IMR-90 (cell line): ENCODE measurements at regions not wholly inside any gene's neighbourhood (a gene's known extent, or its start where the extent isn't known, plus 50 kb on each side); places are given as distances from the start of the nearest gene placed in this dataset.

Source experiments
- ATAC-seq: fragments of 200-7000 bp; cut with Tn5 transposase; 2 replicates; pipeline ENCODE4 v1.9.1; 2020; ENCODE audit warnings: low read depth, mild to moderate bottlenecking, moderate library complexity
- BruUV-seq: library from RNA; stranded (reverse); fragments of 400-500 nt; replicated peaks from 2 replicates; lab custom pipeline; 2021; lab: Mats Ljungman, UMichigan
- CTCF ChIA-PET: fragments of 300-600 bp; formaldehyde crosslinking; extraction: SDS; loops from one replicate; lab custom pipeline; 2021; ENCODE audit warnings: antibody characterized with exemption; lab: Yijun Ruan, JAX
- POLR2A ChIA-PET: fragments of 300-600 bp; sonication (Branson Sonifier 250); formaldehyde crosslinking; loops from one replicate; lab custom pipeline; 2022; ENCODE audit warnings: antibody characterized with exemption; ENCODE audit not compliant: unreplicated experiment; lab: Charles Lee
- DNase-seq: peaks from one replicate; pipeline ENCODE4 v3.0.0; 2013
- H2AFZ ChIP-seq: replicated peaks from 2 replicates; pipeline ENCODE3; 2013; ENCODE audit warnings: low read length, mild to moderate bottlenecking; ENCODE audit not compliant: poor library complexity
- H2AK5ac ChIP-seq: 2 replicates; pipeline ENCODE4 v1.6.1; 2013; ENCODE audit warnings: low read depth, low read length, inconsistent platforms
- H2AK9ac ChIP-seq: replicated peaks from 2 replicates; pipeline ENCODE3; 2013; ENCODE audit warnings: mild to moderate bottlenecking, low read depth, low read length, moderate library complexity; ENCODE audit not compliant: poor library complexity
- H2BK120ac ChIP-seq: 2 replicates; pipeline ENCODE4 v1.6.1; 2013; ENCODE audit warnings: low read depth, low read length, inconsistent platforms
- H2BK15ac ChIP-seq: 3 replicates; pipeline ENCODE4 v1.6.1; 2013; ENCODE audit warnings: low read depth, low read length, inconsistent platforms
- H2BK20ac ChIP-seq: 2 replicates; pipeline ENCODE4 v1.6.1; 2013; ENCODE audit warnings: low read depth, mild to moderate bottlenecking, inconsistent platforms, low read length, moderate library complexity
- H2BK5ac ChIP-seq: 2 replicates; pipeline ENCODE4 v1.6.1; 2013; ENCODE audit warnings: mild to moderate bottlenecking, low read depth, low read length, inconsistent platforms; ENCODE audit not compliant: poor library complexity, severe bottlenecking
- H3K14ac ChIP-seq: replicated peaks from 2 replicates; pipeline ENCODE4 v1.6.1; 2013; ENCODE audit warnings: low read depth, low read length, inconsistent platforms
- H3K18ac ChIP-seq: 2 replicates; pipeline ENCODE4 v1.6.1; 2013; ENCODE audit warnings: low read depth, low read length, control low read depth
- H3K23ac ChIP-seq: 2 replicates; pipeline ENCODE4 v1.6.1; 2013; ENCODE audit warnings: low read depth, low read length, inconsistent platforms
- H3K27ac ChIP-seq: 2 replicates; pipeline ENCODE4 v1.5.1; 2013; ENCODE audit warnings: mild to moderate bottlenecking, control low read depth, low read length; ENCODE audit not compliant: insufficient read depth
- H3K27me3 ChIP-seq: 2 replicates; pipeline ENCODE4 v1.6.1; 2013; ENCODE audit warnings: low read length; ENCODE audit not compliant: control insufficient read depth, insufficient read depth
- H3K36me3 ChIP-seq: 2 replicates; pipeline ENCODE4 v1.6.1; 2013; ENCODE audit warnings: low read length, mixed read lengths; ENCODE audit not compliant: control insufficient read depth, insufficient read depth
- H3K4ac ChIP-seq: 2 replicates; pipeline ENCODE4 v1.6.1; 2013; ENCODE audit warnings: low read depth, low read length, inconsistent platforms
- H3K4me1 ChIP-seq: 2 replicates; pipeline ENCODE4 v1.6.1; 2013; ENCODE audit warnings: low read length, mixed read lengths; ENCODE audit not compliant: control insufficient read depth, insufficient read depth
- H3K4me2 ChIP-seq: 2 replicates; pipeline ENCODE4 v1.6.1; 2013; ENCODE audit warnings: low read depth, mild to moderate bottlenecking, control low read depth, low read length, moderate library complexity
- H3K4me3 ChIP-seq: 2 replicates; pipeline ENCODE4 v1.5.1; 2013; ENCODE audit warnings: low read depth, mild to moderate bottlenecking, control low read depth, low read length, moderate library complexity; ENCODE audit not compliant: insufficient read depth
- H3K56ac ChIP-seq: 2 replicates; pipeline ENCODE4 v1.6.1; 2013; ENCODE audit warnings: low read length, inconsistent platforms; ENCODE audit not compliant: insufficient read depth; ENCODE audit errors: extremely low read depth
- H3K79me1 ChIP-seq, 2 experiments: 2 replicates each; pipeline ENCODE4 v1.6.1; 2013; ENCODE audit warnings: low read length in 2 of 2, inconsistent platforms in 1 of 2, low read depth in 1 of 2
- H3K9ac ChIP-seq: 2 replicates; pipeline ENCODE4 v1.6.1; 2013; ENCODE audit warnings: low read depth, low read length, control low read depth
- H3K9me1 ChIP-seq: 2 replicates; pipeline ENCODE4 v1.6.1; 2013; ENCODE audit warnings: low read length, inconsistent platforms; ENCODE audit not compliant: insufficient read depth
- H3K9me3 ChIP-seq: 2 replicates; pipeline ENCODE4 v1.6.1; 2013; ENCODE audit warnings: low read length; ENCODE audit not compliant: control insufficient read depth, insufficient read depth
- H4K20me1 ChIP-seq: 2 replicates; pipeline ENCODE4 v1.6.1; 2013; ENCODE audit warnings: low read length, inconsistent platforms; ENCODE audit not compliant: insufficient read depth
- H4K5ac ChIP-seq: 2 replicates; pipeline ENCODE4 v1.6.1; 2013; ENCODE audit warnings: mild to moderate bottlenecking, low read depth, low read length, control low read depth
- H4K8ac ChIP-seq, 2 experiments: 2 replicates each; pipeline ENCODE4 v1.6.1; 2013; ENCODE audit warnings: low read depth in 2 of 2, low read length in 2 of 2, control low read depth in 1 of 2, inconsistent platforms in 1 of 2
- H4K91ac ChIP-seq: 2 replicates; pipeline ENCODE4 v1.6.1; 2013; ENCODE audit warnings: low read depth, low read length, inconsistent platforms; ENCODE audit not compliant: insufficient read depth
- CHD1 ChIP-seq: IDR thresholded peaks from 2 replicates; pipeline ENCODE4 v1.6.1; 2012; ENCODE audit warnings: low read depth, low read length, improper control_type of control experiment
- MAFK ChIP-seq: IDR thresholded peaks from 2 replicates; pipeline ENCODE4 v1.6.1; 2012; ENCODE audit warnings: low read depth, low read length, improper control_type of control experiment
- RAD21 ChIP-seq: IDR thresholded peaks from 2 replicates; pipeline ENCODE4 v1.6.1; 2012; ENCODE audit warnings: low read length, improper control_type of control experiment
- RCOR1 ChIP-seq: IDR thresholded peaks from 2 replicates; pipeline ENCODE4 v1.6.1; 2012; ENCODE audit warnings: mild to moderate bottlenecking, low read length, improper control_type of control experiment; ENCODE audit not compliant: insufficient replicate concordance
- SMC3 ChIP-seq: fragments of 150-350 bp; IDR thresholded peaks from 2 replicates; pipeline ENCODE4 v1.6.1; 2016; ENCODE audit warnings: low read depth, mild to moderate bottlenecking, antibody characterized with exemption, low read length, moderate library complexity
- WGBS, 2 experiments: methylation state at CpG; one replicate each; pipeline versions ENCODE4 v1.1.5 to v1.1.7; 2013; ENCODE audit warnings: missing lambda C conversion rate in 2 of 2; ENCODE audit not compliant: insufficient read length in 1 of 2; ENCODE audit errors: extremely low coverage in 2 of 2; 5-methylcytosine and 5-hydroxymethylcytosine counted together
- dilution Hi-C: fragments of 300-500 bp; cut with HindIII; formaldehyde crosslinking; loops from one replicate; pipeline ENCODE4 v1.14.3; 2018; ENCODE audit warnings: low sequenced_read_pairs; ENCODE audit not compliant: unreplicated experiment
- in situ Hi-C: fragments of 300-500 bp; cut with MboI; formaldehyde crosslinking; loops from 3 replicates; pipeline ENCODE4 v1.14.3; 2019; ENCODE audit warnings: low sequenced_read_pairs, inconsistent platforms, mixed read lengths
- intact Hi-C: fragments of 100-400 bp; cut with micrococcal nuclease; formaldehyde crosslinking; loops from 2 replicates; pipeline ENCODE4 v1.10.0; 2022

GRCh38 chr5:5665225-5666075, 243.0 kb downstream of the ICE1 start:
- no peak overlapping the region for H3K56ac ChIP-seq
- H2BK15ac ChIP-seq, result no peak overlapping the region
- no peak overlapping the region for H3K4ac ChIP-seq
- no peak overlapping the region for H2BK5ac ChIP-seq
- no peak overlapping the region for H3K9ac ChIP-seq
- H3K4me3 ChIP-seq, result no peak overlapping the region
- BruUV-seq, result no TSS peak
- H3K18ac ChIP-seq, result no peak overlapping the region
- POLR2A ChIA-PET, result no interaction called here
- H2BK20ac ChIP-seq, result no peak overlapping the region
- no peak overlapping the region for H3K27ac ChIP-seq
- no peak overlapping the region for H3K4me2 ChIP-seq
- intact Hi-C loops, result no loop called here
- CTCF ChIA-PET, result no interaction called here
- H3K36me3 ChIP-seq, result no peaks in the 10 kb centered on the region
- H4K5ac ChIP-seq, result no peak overlapping the region
- H3K9me3 ChIP-seq, result peaks cover 30% of the 10 kb centered on the region
- no peak for ATAC-seq
- no peak overlapping the region for H4K8ac ChIP-seq
- no peaks in the 10 kb centered on the region for H4K20me1 ChIP-seq
- H2BK120ac ChIP-seq, result no peak overlapping the region
- WGBS, 2 experiments, result 63% methylated on average over 8 of the region's 13 CpGs; no CpG with 5 or more reads in 1 of the 2 experiments
- H3K79me1 ChIP-seq, result no peaks in the 10 kb centered on the region
- in situ Hi-C loops, result no loop called here
- H3K4me1 ChIP-seq, result no peaks in the 10 kb centered on the region
- H3K14ac ChIP-seq, result no peak overlapping the region
- no peak overlapping the region for H4K91ac ChIP-seq
- DNase-seq, result no peak
- H2AK5ac ChIP-seq, result no peak overlapping the region
- H3K9me1 ChIP-seq, result no peaks in the 10 kb centered on the region
- no peak overlapping the region for H2AK9ac ChIP-seq
- dilution Hi-C loops, result no loop called here
- H2AFZ ChIP-seq, result no peak overlapping the region
- H3K27me3 ChIP-seq, result no peaks in the 10 kb centered on the region
- TF ChIP-seq RAD21 (no peak), RCOR1 (no peak), CHD1 (no peak), MAFK (no peak), SMC3 (no peak)
- no peak overlapping the region for H3K23ac ChIP-seq
